Coronary artery (tissue), 2 donors: ENCODE measurements at regions not wholly inside any gene's neighbourhood (a gene's known extent, or its start where the extent isn't known, plus 50 kb on each side); places are given as distances from the start of the nearest gene placed in this dataset.

Experiments used
- DNase-seq: peaks from one replicate; pipeline ENCODE4 v3.0.0-alpha.2; 2017; ENCODE audit warnings: low spot score
- H3K27ac ChIP-seq, 2 donors: fragments of 200-600 bp; sonication (generic); one replicate each; pipeline ENCODE4 v1.5.1; 2016 to 2019
- H3K4me3 ChIP-seq: fragments of 200-600 bp; sonication (generic); 2 replicates; pipeline ENCODE4 v1.5.1; 2016; ENCODE audit warnings: mild to moderate bottlenecking, moderate library complexity
- TF ChIP-seq, protein P1 (sequence below): fragments of 200-600 bp; sonication (generic); IDR thresholded peaks from one replicate; pipeline ENCODE4 v1.5.1; 2019; ENCODE audit warnings: antibody characterized with exemption

DNA sequence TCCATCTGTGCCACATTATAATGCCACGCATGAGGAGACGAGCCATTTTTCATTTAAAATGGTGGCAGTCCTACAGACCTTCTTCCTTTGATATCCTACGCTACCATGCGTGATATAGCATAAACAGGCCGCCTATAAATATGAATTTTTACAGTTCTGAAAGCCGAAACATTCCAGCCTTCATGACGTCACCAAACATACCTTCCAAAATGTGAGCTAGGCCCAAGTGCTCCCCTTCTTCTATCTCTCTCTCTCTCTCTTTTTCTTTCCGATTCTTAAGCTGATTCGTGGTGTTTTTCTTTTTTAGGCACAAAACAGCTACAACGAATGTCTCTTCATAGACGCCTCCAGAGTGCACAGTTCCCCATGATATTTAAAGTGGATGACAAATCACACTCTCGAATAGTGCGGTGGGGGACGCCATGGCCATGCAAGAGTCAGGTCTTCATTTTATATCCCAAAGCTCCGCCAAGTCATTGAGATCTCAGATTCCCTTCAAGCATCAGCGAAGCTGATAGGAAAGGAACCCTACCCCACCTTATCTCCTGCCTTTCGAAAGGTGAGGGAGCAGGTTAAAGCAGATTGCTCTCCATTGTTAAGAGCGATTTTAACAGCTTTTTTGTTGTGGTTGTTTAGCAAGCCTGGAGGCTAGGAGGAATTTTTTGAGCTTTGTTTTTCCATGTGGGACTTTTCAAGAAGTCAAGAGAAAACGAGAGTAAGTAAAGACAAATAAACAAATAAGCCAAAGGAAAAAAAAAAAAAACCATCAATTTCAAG is 436.3 kb downstream of the CMPK2 start:
- TF ChIP-seq, protein P1, sequence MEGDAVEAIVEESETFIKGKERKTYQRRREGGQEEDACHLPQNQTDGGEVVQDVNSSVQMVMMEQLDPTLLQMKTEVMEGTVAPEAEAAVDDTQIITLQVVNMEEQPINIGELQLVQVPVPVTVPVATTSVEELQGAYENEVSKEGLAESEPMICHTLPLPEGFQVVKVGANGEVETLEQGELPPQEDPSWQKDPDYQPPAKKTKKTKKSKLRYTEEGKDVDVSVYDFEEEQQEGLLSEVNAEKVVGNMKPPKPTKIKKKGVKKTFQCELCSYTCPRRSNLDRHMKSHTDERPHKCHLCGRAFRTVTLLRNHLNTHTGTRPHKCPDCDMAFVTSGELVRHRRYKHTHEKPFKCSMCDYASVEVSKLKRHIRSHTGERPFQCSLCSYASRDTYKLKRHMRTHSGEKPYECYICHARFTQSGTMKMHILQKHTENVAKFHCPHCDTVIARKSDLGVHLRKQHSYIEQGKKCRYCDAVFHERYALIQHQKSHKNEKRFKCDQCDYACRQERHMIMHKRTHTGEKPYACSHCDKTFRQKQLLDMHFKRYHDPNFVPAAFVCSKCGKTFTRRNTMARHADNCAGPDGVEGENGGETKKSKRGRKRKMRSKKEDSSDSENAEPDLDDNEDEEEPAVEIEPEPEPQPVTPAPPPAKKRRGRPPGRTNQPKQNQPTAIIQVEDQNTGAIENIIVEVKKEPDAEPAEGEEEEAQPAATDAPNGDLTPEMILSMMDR: no peak
- no peak overlapping the region for H3K27ac ChIP-seq
- no peak for DNase-seq
- H3K4me3 ChIP-seq: no peak overlapping the region

DNA sequence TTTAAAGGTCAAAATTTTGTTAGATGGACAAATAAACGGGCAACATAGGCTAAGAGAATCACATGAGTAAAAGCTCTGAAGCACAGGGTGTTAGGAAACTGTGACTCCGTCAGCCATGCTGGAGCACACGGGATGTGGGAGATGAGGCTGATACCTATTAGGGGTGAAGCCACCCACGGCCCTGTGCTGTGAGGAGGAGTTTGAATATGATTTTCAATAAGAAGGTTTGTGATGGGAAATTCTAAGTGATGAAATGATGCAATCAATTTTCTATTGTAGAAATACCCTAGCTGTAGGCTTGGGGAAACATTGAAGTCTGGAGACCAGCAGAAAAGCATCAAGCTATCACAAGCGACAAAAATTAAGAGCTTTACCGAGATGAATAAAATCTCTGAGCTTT is 431.3 kb downstream of the CMPK2 start:
- TF ChIP-seq, protein P1: no peak
- Histone ChIP-seq H3K27ac (no peak overlapping the region), H3K4me3 (no peak overlapping the region)
- no peak for DNase-seq

DNA sequence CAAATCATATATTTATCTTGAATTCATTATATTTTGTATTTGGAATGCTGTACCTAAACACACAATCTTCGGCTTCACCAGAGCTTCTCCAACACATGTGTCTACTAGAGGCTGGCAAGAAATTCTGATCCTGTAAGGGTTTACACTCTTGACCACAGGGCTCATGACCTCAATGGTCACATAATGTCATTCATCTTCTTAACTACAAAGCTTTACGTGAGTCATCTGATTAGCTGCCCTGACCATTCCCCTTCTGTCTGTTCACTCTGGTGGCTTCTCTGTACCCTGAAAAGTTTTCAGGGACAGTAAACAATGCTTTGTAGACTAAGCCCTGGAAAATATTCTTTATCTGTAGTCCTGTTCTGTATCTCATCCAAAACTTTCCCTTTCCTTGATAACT is 423.9 kb downstream of the CMPK2 start:
- Histone ChIP-seq H3K4me3 (no peak overlapping the region), H3K27ac (no peak overlapping the region)
- DNase-seq: no peak
- TF ChIP-seq, protein P1: no peak

DNA sequence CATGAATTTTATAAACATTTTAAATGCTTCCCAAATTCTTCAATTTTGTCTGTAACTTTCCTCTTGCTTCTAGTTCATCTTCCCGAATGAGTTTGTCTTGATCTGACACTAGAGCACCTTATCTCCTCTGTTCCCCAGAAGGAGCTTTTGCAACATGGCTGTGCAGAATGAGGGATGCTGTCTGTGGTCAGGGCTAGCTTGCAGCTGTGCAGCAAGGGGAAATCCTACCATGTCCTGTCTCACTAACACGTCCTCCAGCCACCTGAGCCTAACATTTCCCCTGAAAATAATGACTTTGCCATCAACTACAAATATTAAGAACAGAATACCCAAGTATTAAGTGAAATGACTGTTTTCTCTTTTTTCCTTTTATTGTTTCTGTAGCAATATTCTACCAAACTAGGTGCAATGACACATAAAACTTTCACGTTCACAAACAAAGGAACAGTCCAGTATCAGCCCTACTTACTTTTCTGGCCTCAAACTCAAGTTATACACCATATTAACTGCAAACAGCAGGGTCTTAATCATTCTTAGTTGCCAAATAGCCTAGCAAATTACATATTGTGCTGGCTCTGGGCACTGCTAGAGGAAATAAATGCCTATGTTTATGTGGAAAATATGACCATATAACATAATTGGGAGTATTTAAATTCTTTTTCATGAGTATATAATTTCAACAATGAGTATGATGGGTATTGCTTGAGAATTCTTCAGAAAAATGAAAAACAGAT is 423.3 kb downstream of the CMPK2 start:
- TF ChIP-seq, protein P1: no peak
- H3K4me3 ChIP-seq: no peak overlapping the region
- no peak for DNase-seq
- no peak overlapping the region for H3K27ac ChIP-seq

DNA sequence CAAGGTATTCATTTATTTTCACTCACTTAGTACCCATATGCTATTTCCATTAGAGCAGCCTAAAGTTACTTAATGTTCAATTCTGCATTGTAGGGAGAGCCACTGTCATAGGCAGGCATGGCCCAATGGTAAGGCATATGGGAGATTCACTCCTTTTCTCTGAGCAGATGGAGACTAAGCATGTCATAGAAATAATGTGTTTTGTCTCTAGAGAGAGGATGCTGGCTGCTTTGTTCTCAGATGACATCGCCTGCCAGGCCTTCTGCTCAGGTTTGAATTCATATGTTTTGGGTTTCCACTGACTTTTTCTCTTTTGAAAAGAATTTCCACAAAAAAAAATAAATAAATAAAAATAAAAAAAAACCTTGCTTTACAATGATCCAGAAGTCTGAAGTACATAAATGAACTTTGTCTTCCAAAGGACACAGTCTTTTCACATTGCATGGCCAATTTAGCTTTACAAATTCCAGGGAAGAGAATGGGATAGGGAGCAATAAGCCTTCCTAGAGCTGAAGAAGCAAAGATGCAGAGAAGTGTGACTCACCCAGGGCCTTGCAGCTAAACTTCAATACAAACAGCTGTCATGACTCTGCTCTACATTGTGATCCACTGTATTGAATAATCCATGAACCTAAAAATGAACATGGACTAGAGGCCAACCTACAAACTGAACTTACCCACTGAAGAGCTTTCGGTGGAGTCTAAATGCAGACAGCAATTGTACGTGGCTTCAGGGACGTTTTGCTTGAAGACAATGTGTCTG is 422.5 kb downstream of the CMPK2 start:
- Histone ChIP-seq H3K27ac (no peak overlapping the region), H3K4me3 (no peak overlapping the region)
- no peak for DNase-seq
- TF ChIP-seq, protein P1: no peak

DNA sequence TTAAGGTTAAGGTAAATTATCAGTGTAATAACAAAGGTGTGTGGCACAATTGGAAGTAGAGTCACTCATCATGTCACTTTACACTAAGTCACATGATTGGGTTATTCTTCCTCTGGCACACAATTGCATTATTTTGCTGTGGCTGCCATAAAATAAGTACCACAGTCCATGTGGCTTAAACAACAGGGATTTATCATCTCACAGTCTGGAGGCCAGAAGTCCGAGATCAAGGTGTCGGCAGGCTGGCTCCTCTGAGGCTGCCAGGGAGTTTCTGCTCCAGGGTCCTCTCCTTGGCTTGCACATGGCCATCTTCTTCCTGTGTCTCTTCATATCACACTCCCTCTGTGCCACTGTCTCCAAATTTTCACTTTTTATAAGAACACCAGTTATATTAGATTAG is 421.2 kb downstream of the CMPK2 start:
- H3K27ac ChIP-seq: no peak overlapping the region
- no peak overlapping the region for H3K4me3 ChIP-seq
- TF ChIP-seq, protein P1: no peak
- DNase-seq: no peak
